ENCODE measurements at regions not wholly inside any gene's neighbourhood (a gene's known extent, or its start where the extent isn't known, plus 50 kb on each side); places are given as distances from the start of the nearest gene placed in this dataset.

DNA sequence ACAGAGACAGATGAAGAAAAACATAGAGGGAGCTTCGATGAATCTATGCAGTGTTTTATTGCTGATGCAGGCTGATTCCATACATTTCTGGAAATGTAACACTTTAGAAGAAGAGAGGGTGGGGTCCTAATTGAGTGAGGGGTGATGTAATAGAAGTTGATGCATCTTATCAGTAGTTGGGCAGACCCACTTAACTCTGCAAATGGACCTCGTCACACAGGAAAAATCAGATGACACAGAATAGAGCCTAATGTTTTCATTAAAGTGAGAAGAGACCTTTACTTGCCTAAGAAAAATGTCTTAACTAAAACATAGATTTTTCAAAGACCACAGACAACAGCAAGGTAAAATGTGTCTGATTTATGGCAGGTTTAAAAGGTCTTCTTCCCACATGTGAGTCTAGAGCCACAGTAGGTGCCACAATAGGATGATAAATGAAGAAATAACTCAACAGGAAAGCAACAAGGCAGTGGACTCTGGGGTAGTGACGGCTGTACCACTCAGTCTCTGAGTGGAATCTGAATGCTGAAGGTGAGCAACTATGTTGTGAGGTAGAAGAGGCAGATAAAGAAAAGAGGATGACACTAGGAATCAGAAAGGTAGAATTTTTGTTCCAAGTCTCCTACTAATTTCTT is 414.7 kb upstream of the PIK3C3 start:
- H3K27me3 ChIP-seq (replicated peaks in 1 of 2; ENCODE audit: control insufficient read depth in 2 of 2, extremely low read depth in 1 of 2, insufficient read depth in 2 of 2, low read length in 1 of 2) = no peaks in the 10 kb centered on the region
- Mint-ChIP-seq H3K4me3 (no peak overlapping the region), H3K9me3 (peaks cover 9 to 24% (median 16%) of the 10 kb centered on the region in 3 donors), H3K27me3 (no peaks in the 10 kb centered on the region), H3K27ac (no peak overlapping the region), H3K36me3 (no peaks in the 10 kb centered on the region), H3K4me1 (no peaks in the 10 kb centered on the region)
- DNase-seq (no peak), ATAC-seq (replicated peaks in 1 of 4) (no peak)
- 60% methylated on average over 1 of the region's 3 CpGs for WGBS (ENCODE audit: insufficient coverage)
- POLR2A ChIA-PET = no interaction called here
- H3K27ac ChIP-seq (ENCODE audit: low read length) = no peak overlapping the region
- no peaks in the 10 kb centered on the region for H3K9me3 ChIP-seq
- CTCF ChIA-PET = no interaction called here
- no peaks in the 10 kb centered on the region for H3K4me1 ChIP-seq (ENCODE audit: control insufficient read depth in 1 of 2, extremely low read depth in 1 of 2, insufficient read depth in 2 of 2, low read length in 2 of 2)
- no peaks in the 10 kb centered on the region for H3K36me3 ChIP-seq (ENCODE audit: control insufficient read depth in 2 of 2, extremely low read depth in 1 of 2, insufficient read depth in 1 of 2, low read length in 1 of 2)
- H3K4me3 ChIP-seq (ENCODE audit: control insufficient read depth in 1 of 2, extremely low read depth in 1 of 2, low read length in 1 of 2) = no peak overlapping the region

DNA sequence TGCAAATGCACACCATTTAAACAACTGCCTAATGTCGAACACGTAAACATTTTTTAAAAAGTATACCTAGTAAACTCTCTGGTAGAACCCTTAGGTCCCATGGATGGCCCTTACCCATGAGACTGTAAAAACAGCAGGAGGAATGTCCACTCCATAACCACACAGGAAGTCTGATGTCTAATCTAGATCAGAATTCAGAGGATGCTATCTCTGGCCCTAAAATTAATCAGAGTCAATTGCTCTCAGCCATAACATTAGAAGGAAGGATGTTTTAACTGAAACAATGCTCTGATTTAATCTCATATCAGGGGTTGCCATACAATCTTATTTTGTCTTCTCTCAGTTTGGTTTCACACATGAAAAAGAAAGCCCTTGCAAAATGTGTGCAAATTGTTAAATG is 416.3 kb upstream of the PIK3C3 start:
- ATAC-seq (replicated peaks in 1 of 4) = no peak
- H3K4me3 Mint-ChIP-seq = no peak overlapping the region
- no peaks in the 10 kb centered on the region for H3K4me1 Mint-ChIP-seq
- CTCF ChIA-PET = no interaction called here
- no peaks in the 10 kb centered on the region for H3K36me3 Mint-ChIP-seq
- Histone ChIP-seq H3K4me3 (ENCODE audit: control insufficient read depth in 1 of 2, extremely low read depth in 1 of 2, low read length in 1 of 2) (no peak overlapping the region), H3K27ac (ENCODE audit: low read length) (no peak overlapping the region), H3K9me3 (no peaks in the 10 kb centered on the region), H3K27me3 (replicated peaks in 1 of 2; ENCODE audit: control insufficient read depth in 2 of 2, extremely low read depth in 1 of 2, insufficient read depth in 2 of 2, low read length in 1 of 2) (no peaks in the 10 kb centered on the region), H3K4me1 (ENCODE audit: control insufficient read depth in 1 of 2, extremely low read depth in 1 of 2, insufficient read depth in 2 of 2, low read length in 2 of 2) (no peaks in the 10 kb centered on the region), H3K36me3 (ENCODE audit: control insufficient read depth in 2 of 2, extremely low read depth in 1 of 2, insufficient read depth in 1 of 2, low read length in 1 of 2) (no peaks in the 10 kb centered on the region)
- peaks cover 16 to 24% (median 17%) of the 10 kb centered on the region in 3 donors for H3K9me3 Mint-ChIP-seq
- POLR2A ChIA-PET = no interaction called here
- no peaks in the 10 kb centered on the region for H3K27me3 Mint-ChIP-seq
- H3K27ac Mint-ChIP-seq = no peak overlapping the region
- WGBS (ENCODE audit: insufficient coverage) = no CpG with 5 or more reads among the region's 2 CpGs
- DNase-seq = no peak

DNA sequence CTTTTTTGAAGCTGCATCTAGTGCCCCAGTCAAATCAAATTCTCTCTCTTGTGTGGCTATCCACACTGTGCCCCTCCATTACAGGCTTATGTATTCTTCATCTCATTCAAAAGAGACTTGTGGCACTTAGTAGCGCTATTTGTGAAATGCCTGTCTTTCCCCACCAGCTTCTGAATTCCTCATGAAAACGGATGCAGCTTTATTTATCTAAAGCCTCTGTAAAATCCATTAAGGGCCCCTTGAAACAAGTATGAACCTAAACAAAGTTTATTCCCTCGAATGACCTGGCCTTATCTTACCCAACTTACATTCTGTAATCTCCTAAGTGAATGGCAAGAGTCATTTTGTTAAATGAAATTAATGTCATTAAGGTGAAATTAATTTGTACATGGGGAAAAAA is 417.4 kb upstream of the PIK3C3 start:
- no peak overlapping the region for H3K27ac ChIP-seq (ENCODE audit: low read length)
- Mint-ChIP-seq H3K27ac (no peak overlapping the region), H3K4me3 (no peak overlapping the region), H3K9me3 (peaks cover 16 to 24% (median 18%) of the 10 kb centered on the region in 3 donors), H3K4me1 (no peaks in the 10 kb centered on the region), H3K36me3 (no peaks in the 10 kb centered on the region), H3K27me3 (no peaks in the 10 kb centered on the region)
- no peaks in the 10 kb centered on the region for H3K4me1 ChIP-seq (ENCODE audit: control insufficient read depth in 1 of 2, extremely low read depth in 1 of 2, insufficient read depth in 2 of 2, low read length in 2 of 2)
- CTCF ChIA-PET = no interaction called here
- DNase-seq (no peak), ATAC-seq (replicated peaks in 1 of 4) (no peak)
- no peaks in the 10 kb centered on the region for H3K27me3 ChIP-seq (replicated peaks in 1 of 2; ENCODE audit: control insufficient read depth in 2 of 2, extremely low read depth in 1 of 2, insufficient read depth in 2 of 2, low read length in 1 of 2)
- H3K36me3 ChIP-seq (ENCODE audit: control insufficient read depth in 2 of 2, extremely low read depth in 1 of 2, insufficient read depth in 1 of 2, low read length in 1 of 2) = no peaks in the 10 kb centered on the region
- no peaks in the 10 kb centered on the region for H3K9me3 ChIP-seq
- H3K4me3 ChIP-seq (ENCODE audit: control insufficient read depth in 1 of 2, extremely low read depth in 1 of 2, low read length in 1 of 2) = no peak overlapping the region
- POLR2A ChIA-PET = no interaction called here
- no CpG with 5 or more reads among the region's 3 CpGs for WGBS (ENCODE audit: insufficient coverage)

DNA sequence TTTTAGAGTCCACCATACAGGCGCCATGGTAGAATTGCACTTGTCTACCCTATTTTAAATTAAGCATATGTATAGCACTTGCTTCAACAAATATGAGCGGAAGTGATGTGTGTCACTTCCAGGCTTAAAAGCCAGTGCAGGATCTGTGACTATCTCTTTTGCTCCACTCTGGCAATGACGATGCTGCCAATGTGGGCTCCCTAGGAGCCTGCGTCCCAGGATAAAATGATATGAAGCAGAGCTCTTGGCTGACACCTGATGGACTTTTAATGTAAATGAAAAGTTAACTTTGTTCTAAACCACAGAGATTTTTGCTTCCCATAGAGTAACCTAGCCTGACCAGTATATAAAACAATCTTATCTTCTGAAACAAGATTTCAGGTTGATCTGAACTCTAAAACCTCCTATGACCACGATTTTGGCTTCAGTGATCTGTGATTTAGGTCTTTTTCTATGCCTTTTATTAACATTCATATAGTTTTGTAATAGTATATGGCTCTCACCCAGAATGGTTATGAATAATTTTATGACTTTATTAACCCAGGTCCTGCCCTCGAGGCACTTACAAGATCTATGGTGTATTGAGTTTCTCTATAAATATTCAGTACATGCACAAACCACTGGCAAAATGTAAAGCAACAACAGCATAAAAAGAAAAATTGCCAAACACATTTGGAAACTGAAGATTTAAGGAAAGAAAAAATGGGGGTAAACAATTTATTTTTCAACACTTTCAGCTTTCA is 422.5 kb upstream of the PIK3C3 start:
- Mint-ChIP-seq H3K27me3 (no peaks in the 10 kb centered on the region), H3K36me3 (no peaks in the 10 kb centered on the region), H3K4me1 (no peaks in the 10 kb centered on the region), H3K27ac (no peak overlapping the region), H3K4me3 (no peak overlapping the region), H3K9me3 (peaks cover 13 to 16% (median 15%) of the 10 kb centered on the region in 3 donors)
- Histone ChIP-seq H3K27me3 (replicated peaks in 1 of 2; ENCODE audit: control insufficient read depth in 2 of 2, extremely low read depth in 1 of 2, insufficient read depth in 2 of 2, low read length in 1 of 2) (no peaks in the 10 kb centered on the region), H3K4me1 (ENCODE audit: control insufficient read depth in 1 of 2, extremely low read depth in 1 of 2, insufficient read depth in 2 of 2, low read length in 2 of 2) (no peaks in the 10 kb centered on the region), H3K4me3 (ENCODE audit: control insufficient read depth in 1 of 2, extremely low read depth in 1 of 2, low read length in 1 of 2) (no peak overlapping the region), H3K27ac (ENCODE audit: low read length) (no peak overlapping the region), H3K9me3 (no peaks in the 10 kb centered on the region), H3K36me3 (ENCODE audit: control insufficient read depth in 2 of 2, extremely low read depth in 1 of 2, insufficient read depth in 1 of 2, low read length in 1 of 2) (no peaks in the 10 kb centered on the region)
- DNase-seq (no peak), ATAC-seq (replicated peaks in 1 of 4) (no peak)
- 75% methylated on average over 2 of the region's 6 CpGs for WGBS (ENCODE audit: insufficient coverage)
- POLR2A ChIA-PET = no interaction called here
- CTCF ChIA-PET = no interaction called here

DNA sequence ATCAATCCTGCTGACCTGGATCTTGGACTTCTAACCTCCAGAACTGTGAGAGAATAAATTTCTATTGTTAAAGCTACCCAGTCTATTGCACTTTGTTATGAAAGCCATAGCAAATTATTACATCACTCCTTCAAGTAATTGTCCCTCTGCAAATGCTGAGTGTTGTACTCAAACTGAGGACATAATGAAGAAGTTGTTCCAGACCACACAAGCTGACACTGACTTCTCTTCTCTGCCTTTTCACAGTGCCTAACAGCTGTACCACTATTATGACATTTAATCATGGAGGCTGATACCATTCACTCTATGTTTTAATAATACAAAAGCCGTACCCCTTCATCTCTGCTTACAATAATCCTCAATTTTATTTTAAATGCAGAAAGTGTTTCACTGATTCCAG is 424.1 kb upstream of the PIK3C3 start:
- Mint-ChIP-seq H3K36me3 (no peaks in the 10 kb centered on the region), H3K9me3 (peaks cover 4 to 19% (median 15%) of the 10 kb centered on the region in 3 donors), H3K27ac (no peak overlapping the region), H3K4me3 (no peak overlapping the region), H3K27me3 (no peaks in the 10 kb centered on the region), H3K4me1 (no peaks in the 10 kb centered on the region)
- POLR2A ChIA-PET = no interaction called here
- Histone ChIP-seq H3K27me3 (replicated peaks in 1 of 2; ENCODE audit: control insufficient read depth in 2 of 2, extremely low read depth in 1 of 2, insufficient read depth in 2 of 2, low read length in 1 of 2) (no peaks in the 10 kb centered on the region), H3K4me1 (ENCODE audit: control insufficient read depth in 1 of 2, extremely low read depth in 1 of 2, insufficient read depth in 2 of 2, low read length in 2 of 2) (no peaks in the 10 kb centered on the region), H3K4me3 (ENCODE audit: control insufficient read depth in 1 of 2, extremely low read depth in 1 of 2, low read length in 1 of 2) (no peak overlapping the region), H3K36me3 (ENCODE audit: control insufficient read depth in 2 of 2, extremely low read depth in 1 of 2, insufficient read depth in 1 of 2, low read length in 1 of 2) (no peaks in the 10 kb centered on the region), H3K27ac (ENCODE audit: low read length) (no peak overlapping the region), H3K9me3 (no peaks in the 10 kb centered on the region)
- no CpG with 5 or more reads among the region's 1 CpG for WGBS (ENCODE audit: insufficient coverage)
- ATAC-seq (replicated peaks in 1 of 4) (no peak), DNase-seq (no peak)
- CTCF ChIA-PET = no interaction called here

DNA sequence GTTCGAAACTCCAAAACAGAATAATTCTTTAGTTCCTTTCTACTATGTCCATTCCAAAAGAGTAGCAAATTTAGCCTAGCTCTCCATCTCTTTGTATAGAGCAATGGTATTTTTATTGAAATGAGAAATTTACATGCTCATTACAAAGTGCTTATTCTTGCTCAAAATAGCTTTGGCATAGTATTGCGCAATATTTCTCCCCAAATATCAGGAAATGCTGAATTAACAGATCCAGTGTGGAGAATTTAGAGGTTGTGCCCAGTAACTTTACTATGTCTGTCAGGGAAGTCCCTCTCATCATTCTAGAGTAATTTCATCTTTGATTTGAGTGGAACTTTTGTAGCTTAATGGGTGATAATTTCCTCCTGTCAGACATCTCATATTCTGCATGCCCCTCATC is 425.9 kb upstream of the PIK3C3 start:
- H3K9me3 ChIP-seq = no peaks in the 10 kb centered on the region
- POLR2A ChIA-PET = no interaction called here
- DNase-seq = no peak
- CTCF ChIA-PET = no interaction called here
- no peak overlapping the region for H3K27ac ChIP-seq (ENCODE audit: low read length)
- H3K4me1 Mint-ChIP-seq = no peaks in the 10 kb centered on the region
- H3K4me1 ChIP-seq (ENCODE audit: control insufficient read depth in 1 of 2, extremely low read depth in 1 of 2, insufficient read depth in 2 of 2, low read length in 2 of 2) = no peaks in the 10 kb centered on the region
- no peaks in the 10 kb centered on the region for H3K36me3 Mint-ChIP-seq
- no peaks in the 10 kb centered on the region for H3K27me3 Mint-ChIP-seq
- H3K36me3 ChIP-seq (ENCODE audit: control insufficient read depth in 2 of 2, extremely low read depth in 1 of 2, insufficient read depth in 1 of 2, low read length in 1 of 2) = no peaks in the 10 kb centered on the region
- no peaks in the 10 kb centered on the region for H3K27me3 ChIP-seq (replicated peaks in 1 of 2; ENCODE audit: control insufficient read depth in 2 of 2, extremely low read depth in 1 of 2, insufficient read depth in 2 of 2, low read length in 1 of 2)
- no peak overlapping the region for H3K27ac Mint-ChIP-seq
- H3K4me3 Mint-ChIP-seq = no peak overlapping the region
- peaks cover 9 to 15% (median 11%) of the 10 kb centered on the region in 3 donors for H3K9me3 Mint-ChIP-seq
- no peak for ATAC-seq (replicated peaks in 1 of 4)
- H3K4me3 ChIP-seq (ENCODE audit: control insufficient read depth in 1 of 2, extremely low read depth in 1 of 2, low read length in 1 of 2) = no peak overlapping the region
- WGBS (ENCODE audit: insufficient coverage) = no CpG with 5 or more reads among the region's 2 CpGs

Data from T-cell (primary cell).